Urinary bladder (tissue), 3 donors: ENCODE measurements at regions not wholly inside any gene's neighbourhood (a gene's known extent, or its start where the extent isn't known, plus 50 kb on each side); places are given as distances from the start of the nearest gene placed in this dataset.

ENCODE experiments used
- DNase-seq: peaks from one replicate; pipeline ENCODE4 v3.0.0-alpha.2; 2015; ENCODE audit errors: extremely low spot score
- H3K27ac ChIP-seq: one replicate; pipeline ENCODE4 v1.5.1; 2013; ENCODE audit warnings: low read depth, mild to moderate bottlenecking, moderate library complexity
- H3K36me3 ChIP-seq: one replicate; pipeline ENCODE4 v1.6.1; 2013; ENCODE audit warnings: mild to moderate bottlenecking, moderate library complexity; ENCODE audit not compliant: insufficient read depth
- H3K4me1 ChIP-seq: one replicate; pipeline ENCODE4 v1.6.1; 2013; ENCODE audit warnings: mild to moderate bottlenecking, moderate library complexity; ENCODE audit not compliant: insufficient read depth
- H3K4me3 ChIP-seq: one replicate; pipeline ENCODE4 v1.5.1; 2013; ENCODE audit warnings: low read depth, low read length
- WGBS: extraction: QIAGEN DNeasy Blood & Tissue Kit; methylation state at CpG from one replicate; pipeline ENCODE4 v1.1.7; 2013; 5-methylcytosine and 5-hydroxymethylcytosine counted together
- donor health status: healthy with polysubstance abuse.
- donor health status: healthy.

- DNase-seq: no peak
- H3K36me3 ChIP-seq: no peaks in the 10 kb centered on the region
- 70% methylated on average over 3 of the region's 3 CpGs for WGBS
- H3K4me1 ChIP-seq: no peaks in the 10 kb centered on the region
- H3K4me3 ChIP-seq: no peak overlapping the region
- no peak overlapping the region for H3K27ac ChIP-seq
Measured at GRCh38 chr10:91707236-91707635, 74.4 kb upstream of the PPP1R3C start.

- H3K27ac ChIP-seq: no peak overlapping the region
- WGBS: 83% methylated on average over 2 of the region's 2 CpGs
- no peaks in the 10 kb centered on the region for H3K4me1 ChIP-seq
- H3K4me3 ChIP-seq: no peak overlapping the region
- no peaks in the 10 kb centered on the region for H3K36me3 ChIP-seq
- DNase-seq: no peak
Measured at GRCh38 chr10:91705948-91706670, 73.2 kb upstream of the PPP1R3C start.

GRCh38 chr10:91702620-91703019 is 69.7 kb upstream of the PPP1R3C start:
- Histone ChIP-seq H3K36me3 (no peaks in the 10 kb centered on the region), H3K27ac (no peak overlapping the region), H3K4me3 (no peak overlapping the region), H3K4me1 (peaks cover 2% of the 10 kb centered on the region)
- DNase-seq: no peak
- 68% methylated on average over 4 of the region's 4 CpGs for WGBS

- no peak overlapping the region for H3K4me3 ChIP-seq
- no peak for DNase-seq
- WGBS: 90% methylated on average over 5 of the region's 5 CpGs
- H3K36me3 ChIP-seq: no peaks in the 10 kb centered on the region
- no peak overlapping the region for H3K27ac ChIP-seq
- peaks cover 2% of the 10 kb centered on the region for H3K4me1 ChIP-seq
Measured at GRCh38 chr10:91700788-91701444, 68.0 kb upstream of the PPP1R3C start.

GRCh38 chr10:91700273-91700672 is 67.4 kb upstream of the PPP1R3C start:
- WGBS: 66% methylated on average over 5 of the region's 5 CpGs
- DNase-seq: no peak
- Histone ChIP-seq H3K4me1 (peaks cover 2% of the 10 kb centered on the region), H3K27ac (no peak overlapping the region), H3K4me3 (no peak overlapping the region), H3K36me3 (no peaks in the 10 kb centered on the region)

GRCh38 chr10:91698258-91698657 is 65.4 kb upstream of the PPP1R3C start:
- DNase-seq: no peak
- Histone ChIP-seq H3K4me3 (no peak overlapping the region), H3K27ac (no peak overlapping the region), H3K4me1 (peaks cover 2% of the 10 kb centered on the region), H3K36me3 (no peaks in the 10 kb centered on the region)
- WGBS: 94% methylated on average over 3 of the region's 3 CpGs

GRCh38 chr10:91694170-91694794 is 61.4 kb upstream of the PPP1R3C start:
- Histone ChIP-seq H3K27ac (no peak overlapping the region), H3K36me3 (no peaks in the 10 kb centered on the region), H3K4me1 (no peaks in the 10 kb centered on the region), H3K4me3 (no peak overlapping the region)
- 83% methylated on average over 3 of the region's 3 CpGs for WGBS
- no peak for DNase-seq

GRCh38 chr10:91691981-91692380 is 59.1 kb upstream of the PPP1R3C start:
- H3K27ac ChIP-seq: no peak overlapping the region
- no peak for DNase-seq
- no peaks in the 10 kb centered on the region for H3K4me1 ChIP-seq
- no peaks in the 10 kb centered on the region for H3K36me3 ChIP-seq
- 90% methylated on average over 6 of the region's 6 CpGs for WGBS
- H3K4me3 ChIP-seq: no peak overlapping the region

- no peaks in the 10 kb centered on the region for H3K4me1 ChIP-seq
- H3K36me3 ChIP-seq: no peaks in the 10 kb centered on the region
- DNase-seq: peak; percentile 20
- no peak overlapping the region for H3K27ac ChIP-seq
- H3K4me3 ChIP-seq: no peak overlapping the region
- 80% methylated on average over 3 of the region's 3 CpGs for WGBS
Measured at GRCh38 chr10:91690996-91691676, 58.3 kb upstream of the PPP1R3C start.

- H3K27ac ChIP-seq: no peak overlapping the region
- DNase-seq: no peak
- WGBS: 82% methylated on average over 3 of the region's 3 CpGs
- H3K4me1 ChIP-seq: no peaks in the 10 kb centered on the region
- H3K36me3 ChIP-seq: no peaks in the 10 kb centered on the region
- no peak overlapping the region for H3K4me3 ChIP-seq
Measured at GRCh38 chr10:91690412-91690811, 57.5 kb upstream of the PPP1R3C start.

- Histone ChIP-seq H3K27ac (no peak overlapping the region), H3K4me1 (no peaks in the 10 kb centered on the region), H3K4me3 (no peak overlapping the region), H3K36me3 (no peaks in the 10 kb centered on the region)
- no peak for DNase-seq
- WGBS: 93% methylated on average over 2 of the region's 2 CpGs
Measured at GRCh38 chr10:91689731-91690168, 56.9 kb upstream of the PPP1R3C start.

- WGBS: 39% methylated on average over 2 of the region's 2 CpGs
- H3K4me3 ChIP-seq: no peak overlapping the region
- DNase-seq: no peak
Measured at GRCh38 chr10:91684841-91685240, 52.0 kb upstream of the PPP1R3C start.

GRCh38 chr10:91683975-91684374 is 51.1 kb upstream of the PPP1R3C start:
- H3K4me1 ChIP-seq: no peaks in the 10 kb centered on the region
- H3K27ac ChIP-seq: no peak overlapping the region
- H3K4me3 ChIP-seq: no peak overlapping the region
- no peak for DNase-seq
- 40% methylated on average over 5 of the region's 5 CpGs for WGBS
- H3K36me3 ChIP-seq: no peaks in the 10 kb centered on the region

More at GRCh38 chr10:91684841-91685240, 52.0 kb upstream of the PPP1R3C start:
- no peaks in the 10 kb centered on the region for H3K4me1 ChIP-seq
- no peak overlapping the region for H3K27ac ChIP-seq
- H3K36me3 ChIP-seq: no peaks in the 10 kb centered on the region
